Mesenchymal stem cell (in vitro differentiated cells and primary cell): ENCODE measurements at regions not wholly inside any gene's neighbourhood (a gene's known extent, or its start where the extent isn't known, plus 50 kb on each side); places are given as distances from the start of the nearest gene placed in this dataset.

Experiments
- DNase-seq: peaks from one replicate; pipeline ENCODE4 v3.0.0-alpha.2; 2013
- H2AFZ ChIP-seq: one replicate; pipeline ENCODE4 v1.6.1; 2013; ENCODE audit warnings: low read depth, mild to moderate bottlenecking, control low read depth, inconsistent platforms, low read length, moderate library complexity
- H2AK5ac ChIP-seq: 2 replicates; pipeline ENCODE4 v1.6.1; 2013; ENCODE audit warnings: low read length, moderate library complexity, mild to moderate bottlenecking, inconsistent platforms; ENCODE audit not compliant: severe bottlenecking
- H2BK120ac ChIP-seq: one replicate; pipeline ENCODE4 v1.6.1; 2013; ENCODE audit warnings: low read depth, mild to moderate bottlenecking, inconsistent platforms, low read length, moderate library complexity
- H2BK12ac ChIP-seq, 2 experiments: one replicate each; pipeline ENCODE4 v1.6.1; 2013; ENCODE audit warnings: inconsistent platforms in 2 of 2, low read length in 2 of 2, mild to moderate bottlenecking in 2 of 2, moderate library complexity in 2 of 2, control low read depth in 1 of 2
- H2BK15ac ChIP-seq: one replicate; pipeline ENCODE4 v1.6.1; 2013; ENCODE audit warnings: mild to moderate bottlenecking, low read depth, inconsistent platforms; ENCODE audit not compliant: poor library complexity, severe bottlenecking
- H2BK5ac ChIP-seq: 2 replicates; pipeline ENCODE4 v1.6.1; 2013; ENCODE audit warnings: low read depth, mild to moderate bottlenecking, low read length, control low read depth, inconsistent platforms; ENCODE audit not compliant: poor library complexity, severe bottlenecking
- H3K14ac ChIP-seq, 2 experiments: one replicate each; pipeline ENCODE4 v1.6.1; 2013; ENCODE audit warnings: inconsistent platforms in 2 of 2, low read length in 2 of 2, control low read depth in 1 of 2, mild to moderate bottlenecking in 1 of 2, moderate library complexity in 1 of 2
- H3K18ac ChIP-seq, 2 experiments: one replicate each; pipeline ENCODE4 v1.6.1; 2013; ENCODE audit warnings: inconsistent platforms in 2 of 2, low read length in 2 of 2, control low read depth in 1 of 2, low read depth in 1 of 2, mild to moderate bottlenecking in 1 of 2
- H3K23ac ChIP-seq, 2 experiments: one replicate each; pipeline ENCODE4 v1.6.1; 2013; ENCODE audit warnings: inconsistent platforms in 2 of 2, low read length in 2 of 2, mild to moderate bottlenecking in 2 of 2, moderate library complexity in 2 of 2, control low read depth in 1 of 2
- H3K27ac ChIP-seq: 2 replicates; pipeline ENCODE4 v1.5.1; 2013; ENCODE audit warnings: mild to moderate bottlenecking, moderate library complexity, low read length, control low read depth, inconsistent platforms; ENCODE audit not compliant: poor library complexity, severe bottlenecking
- H3K27me3 ChIP-seq, 2 experiments: 2 replicates each; pipeline versions ENCODE4 v1.6.1 to v1.7.0; 2013; ENCODE audit warnings: low read length in 2 of 2, mild to moderate bottlenecking in 2 of 2, moderate library complexity in 2 of 2, control low read depth in 1 of 2, inconsistent platforms in 1 of 2; ENCODE audit not compliant: control insufficient read depth in 1 of 2, insufficient read depth in 1 of 2
- H3K36me3 ChIP-seq, 2 experiments: 2 replicates each; pipeline versions ENCODE4 v1.6.1 to v1.7.0; 2013; ENCODE audit warnings: low read length in 2 of 2, control low read depth in 1 of 2, inconsistent platforms in 1 of 2, low read depth in 1 of 2, mild to moderate bottlenecking in 1 of 2; ENCODE audit not compliant: insufficient read depth in 2 of 2, control insufficient read depth in 1 of 2
- H3K4ac ChIP-seq, 2 experiments: one replicate each; pipeline ENCODE4 v1.6.1; 2013; ENCODE audit warnings: inconsistent platforms in 2 of 2, low read length in 2 of 2, mild to moderate bottlenecking in 2 of 2, moderate library complexity in 2 of 2, control low read depth in 1 of 2, low read depth in 1 of 2
- H3K4me1 ChIP-seq: 2 replicates; pipeline ENCODE4 v1.6.1; 2013; ENCODE audit warnings: low read depth, low read length, control low read depth; ENCODE audit not compliant: control insufficient read depth, insufficient read depth
- H3K4me2 ChIP-seq: 2 replicates; pipeline ENCODE4 v1.6.1; 2013; ENCODE audit warnings: low read length, mild to moderate bottlenecking, inconsistent platforms; ENCODE audit not compliant: poor library complexity, severe bottlenecking
- H3K4me3 ChIP-seq, 2 experiments: 2 replicates each; pipeline versions ENCODE4 v1.5.1 to v1.7.0; 2013; ENCODE audit warnings: low read length in 2 of 2, mild to moderate bottlenecking in 2 of 2, control low read depth in 1 of 2, low read depth in 1 of 2; ENCODE audit not compliant: insufficient read depth in 1 of 2
- H3K79me1 ChIP-seq: replicated peaks from 2 replicates; pipeline ENCODE4 v1.6.1; 2013; ENCODE audit warnings: mild to moderate bottlenecking, control low read depth, low read length, inconsistent platforms; ENCODE audit not compliant: poor library complexity, severe bottlenecking
- H3K9ac ChIP-seq: 2 replicates; pipeline ENCODE4 v1.7.0; 2013; ENCODE audit warnings: mild to moderate bottlenecking, low read length, moderate library complexity
- H3K9me3 ChIP-seq: 2 replicates; pipeline ENCODE4 v1.7.0; 2013; ENCODE audit warnings: mild to moderate bottlenecking, low read length; ENCODE audit not compliant: control insufficient read depth
- H4K8ac ChIP-seq: one replicate; pipeline ENCODE4 v1.6.1; 2013; ENCODE audit warnings: inconsistent platforms, mild to moderate bottlenecking, low read length, moderate library complexity
- H4K91ac ChIP-seq: one replicate; pipeline ENCODE4 v1.6.1; 2013; ENCODE audit warnings: mild to moderate bottlenecking, low read length, inconsistent platforms
- WGBS: methylation state at CpG from one replicate; pipeline ENCODE4 v1.1.7; 2013; ENCODE audit warnings: mixed read lengths; 5-methylcytosine and 5-hydroxymethylcytosine counted together

GRCh38 chr2:43158259-43158880 lies 68.0 kb downstream of the ZFP36L2 start:
- Histone ChIP-seq H3K36me3 (no peaks in the 10 kb centered on the region), H4K91ac (peak overlapping the region; percentile 77)
- WGBS = 66% methylated on average over 11 of the region's 11 CpGs

GRCh38 chr2:43157506-43158246 lies 68.7 kb downstream of the ZFP36L2 start:
- Histone ChIP-seq H3K27ac (no peak overlapping the region), H3K9me3 (no peaks in the 10 kb centered on the region), H3K18ac (no peak overlapping the region), H4K91ac (no peak overlapping the region), H3K4me3 (no peak overlapping the region), H3K4me1 (peaks cover 19% of the 10 kb centered on the region), H2BK5ac (no peak overlapping the region), H3K4me2 (no peak overlapping the region), H2AFZ (no peak overlapping the region), H2AK5ac (peak overlapping the region; percentile 47), H3K4ac (no peak overlapping the region), H2BK120ac (no peak overlapping the region), H4K8ac (peak overlapping the region; percentile 5), H3K14ac (no peak overlapping the region), H3K79me1 (no peaks in the 10 kb centered on the region), H3K36me3 (no peaks in the 10 kb centered on the region), H3K23ac (no peak overlapping the region), H2BK12ac (no peak overlapping the region), H3K27me3 (no peaks in the 10 kb centered on the region), H3K9ac (peak overlapping the region; percentile 78), H2BK15ac (no peak overlapping the region)
- DNase-seq = no peak
- WGBS = 96% methylated on average over 14 of the region's 14 CpGs

More at GRCh38 chr2:43158259-43158880, 68.0 kb downstream of the ZFP36L2 start:
- H2BK15ac ChIP-seq = peak overlapping the region; percentile 78
- H3K4ac ChIP-seq = no peak overlapping the region
- no peak overlapping the region for H3K4me2 ChIP-seq
- peak overlapping the region; percentile 22 to 66 for H3K18ac ChIP-seq
- peak overlapping the region; percentile 36 for H2BK5ac ChIP-seq
- H4K8ac ChIP-seq = peak overlapping the region; percentile 47
- no peak overlapping the region for H2BK120ac ChIP-seq
- H3K4me3 ChIP-seq = peak overlapping the region in 1 of 2 experiments; percentile 47
- peak overlapping the region in 1 of 2 experiments; percentile 78 for H3K14ac ChIP-seq
- H3K4me1 ChIP-seq = peaks cover 24% of the 10 kb centered on the region
- H2AFZ ChIP-seq = peak overlapping the region; percentile 46
- no peak overlapping the region for H2AK5ac ChIP-seq
- no peaks in the 10 kb centered on the region for H3K9me3 ChIP-seq
- no peaks in the 10 kb centered on the region for H3K79me1 ChIP-seq
- H2BK12ac ChIP-seq = peak overlapping the region; percentile 38 to 75
- no peaks in the 10 kb centered on the region for H3K27me3 ChIP-seq
- H3K23ac ChIP-seq = no peak overlapping the region
- DNase-seq = peak; percentile 31
- peak overlapping the region; percentile 78 for H3K9ac ChIP-seq
- peak overlapping the region; percentile 44 for H3K27ac ChIP-seq

GRCh38 chr2:43155851-43156411 lies 70.5 kb downstream of the ZFP36L2 start:
- peak overlapping the region in 1 of 2 experiments; percentile 49 for H3K18ac ChIP-seq
- no peak overlapping the region for H4K91ac ChIP-seq
- no peak for DNase-seq
- H4K8ac ChIP-seq = no peak overlapping the region
- H2AFZ ChIP-seq = no peak overlapping the region
- H3K4me2 ChIP-seq = no peak overlapping the region
- WGBS = 96% methylated on average over 13 of the region's 13 CpGs
- H3K27me3 ChIP-seq = no peaks in the 10 kb centered on the region
- no peak overlapping the region for H3K4ac ChIP-seq
- H2BK12ac ChIP-seq = no peak overlapping the region
- H3K9ac ChIP-seq = no peak overlapping the region
- no peaks in the 10 kb centered on the region for H3K9me3 ChIP-seq
- no peak overlapping the region for H2BK5ac ChIP-seq
- H3K14ac ChIP-seq = no peak overlapping the region
- H3K4me3 ChIP-seq = no peak overlapping the region
- H2BK120ac ChIP-seq = no peak overlapping the region
- H3K23ac ChIP-seq = no peak overlapping the region
- H3K27ac ChIP-seq = no peak overlapping the region
- no peaks in the 10 kb centered on the region for H3K36me3 ChIP-seq
- H3K79me1 ChIP-seq = no peaks in the 10 kb centered on the region
- H2AK5ac ChIP-seq = no peak overlapping the region
- no peak overlapping the region for H2BK15ac ChIP-seq
- peaks cover 19% of the 10 kb centered on the region for H3K4me1 ChIP-seq

GRCh38 chr2:43154685-43155084 lies 71.7 kb downstream of the ZFP36L2 start:
- Histone ChIP-seq H4K91ac (no peak overlapping the region), H3K27ac (no peak overlapping the region), H3K4me1 (peaks cover 17% of the 10 kb centered on the region), H3K23ac (no peak overlapping the region), H3K18ac (no peak overlapping the region), H3K9ac (no peak overlapping the region), H3K4me3 (no peak overlapping the region), H3K9me3 (no peaks in the 10 kb centered on the region), H2AK5ac (no peak overlapping the region), H2BK12ac (no peak overlapping the region), H3K36me3 (no peaks in the 10 kb centered on the region), H2BK15ac (no peak overlapping the region), H3K4ac (no peak overlapping the region), H2BK5ac (no peak overlapping the region), H2BK120ac (no peak overlapping the region), H4K8ac (no peak overlapping the region), H3K14ac (no peak overlapping the region), H2AFZ (no peak overlapping the region), H3K79me1 (no peaks in the 10 kb centered on the region), H3K27me3 (peaks cover 0 to 3% of the 10 kb centered on the region in 2 experiments), H3K4me2 (no peak overlapping the region)
- 90% methylated on average over 5 of the region's 5 CpGs for WGBS
- no peak for DNase-seq
